ENCODE measurements at regions not wholly inside any gene's neighbourhood (a gene's known extent, or its start where the extent isn't known, plus 50 kb on each side); places are given as distances from the start of the nearest gene placed in this dataset.

- peak; percentile 71 to 95 for DNase-seq (ENCODE audit: low read depth in 2 of 2)
- no peak overlapping the region for H3K4me3 ChIP-seq (replicated peaks in 1 of 4; ENCODE audit: control extremely low read depth in 1 of 4, insufficient read depth in 1 of 4, low read depth in 3 of 4, low read length in 4 of 4)
- no peaks in the 10 kb centered on the region for H3K36me3 ChIP-seq (ENCODE audit: control insufficient read depth, insufficient read depth, low read length)
- H3K4me2 ChIP-seq (ENCODE audit: extremely low read depth, insufficient read depth, low read length): peak overlapping the region; percentile 40
- H4K20me1 ChIP-seq (ENCODE audit: control insufficient read depth, extremely low read depth, insufficient read depth, low read length): no peaks in the 10 kb centered on the region
- H3K9ac ChIP-seq (ENCODE audit: insufficient read depth, low read length): no peak overlapping the region
- TF ChIP-seq EZH2 (IDR thresholded peaks at IDR 0.05; ENCODE audit: low read length, missing control alignments) (no peak), CTCF (conservative IDR thresholded peaks at IDR 0.05 in 1 of 2, IDR thresholded peaks at IDR 0.05 in 1 of 2; ENCODE audit: low read depth in 1 of 2, low read length in 2 of 2) (no peak)
- no peaks in the 10 kb centered on the region for H3K79me2 ChIP-seq (ENCODE audit: control insufficient read depth, insufficient read depth, low read length)
- no peaks in the 10 kb centered on the region for H3K4me1 ChIP-seq (ENCODE audit: control insufficient read depth, extremely low read depth, insufficient read depth, low read length)
- no peaks in the 10 kb centered on the region for H3K27me3 ChIP-seq (ENCODE audit: control insufficient read depth, insufficient read depth, low read length)
- peak overlapping the region; percentile 8 for H2AFZ ChIP-seq (ENCODE audit: low read length)
- no peaks in the 10 kb centered on the region for H3K9me3 ChIP-seq (ENCODE audit: control insufficient read depth, insufficient read depth, low read depth, low read length)
- no peak overlapping the region for H3K27ac ChIP-seq (ENCODE audit: insufficient read depth, low read length)
Measured at GRCh38 chr7:85529201-85529600, 342.3 kb upstream of the SEMA3D start.

- DNase-seq (ENCODE audit: low read depth in 2 of 2): peak in 1 of 2 donors; percentile 70
- no peaks in the 10 kb centered on the region for H4K20me1 ChIP-seq (ENCODE audit: control insufficient read depth, extremely low read depth, insufficient read depth, low read length)
- TF ChIP-seq EZH2 (IDR thresholded peaks at IDR 0.05; ENCODE audit: low read length, missing control alignments) (no peak), CTCF (conservative IDR thresholded peaks at IDR 0.05 in 1 of 2, IDR thresholded peaks at IDR 0.05 in 1 of 2; ENCODE audit: low read depth in 1 of 2, low read length in 2 of 2) (no peak)
Measured at GRCh38 chr7:85528581-85528980, 341.7 kb upstream of the SEMA3D start.

GRCh38 chr7:85525676-85526075, 338.8 kb upstream of the SEMA3D start:
- Histone ChIP-seq H3K27ac (ENCODE audit: insufficient read depth, low read length) (no peak overlapping the region), H3K4me2 (ENCODE audit: extremely low read depth, insufficient read depth, low read length) (peak overlapping the region; percentile 37)

More at GRCh38 chr7:85528581-85528980, 341.7 kb upstream of the SEMA3D start:
- Histone ChIP-seq H3K4me2 (ENCODE audit: extremely low read depth, insufficient read depth, low read length) (no peak overlapping the region), H3K36me3 (ENCODE audit: control insufficient read depth, insufficient read depth, low read length) (no peaks in the 10 kb centered on the region), H2AFZ (ENCODE audit: low read length) (no peak overlapping the region), H3K4me1 (ENCODE audit: control insufficient read depth, extremely low read depth, insufficient read depth, low read length) (no peaks in the 10 kb centered on the region), H3K27me3 (ENCODE audit: control insufficient read depth, insufficient read depth, low read length) (no peaks in the 10 kb centered on the region), H3K4me3 (replicated peaks in 1 of 4; ENCODE audit: control extremely low read depth in 1 of 4, insufficient read depth in 1 of 4, low read depth in 3 of 4, low read length in 4 of 4) (no peak overlapping the region), H3K27ac (ENCODE audit: insufficient read depth, low read length) (no peak overlapping the region), H3K9me3 (ENCODE audit: control insufficient read depth, insufficient read depth, low read depth, low read length) (no peaks in the 10 kb centered on the region), H3K9ac (ENCODE audit: insufficient read depth, low read length) (no peak overlapping the region), H3K79me2 (ENCODE audit: control insufficient read depth, insufficient read depth, low read length) (no peaks in the 10 kb centered on the region)

More at GRCh38 chr7:85525676-85526075, 338.8 kb upstream of the SEMA3D start:
- TF ChIP-seq EZH2 (IDR thresholded peaks at IDR 0.05; ENCODE audit: low read length, missing control alignments) (no peak), CTCF (conservative IDR thresholded peaks at IDR 0.05 in 1 of 2, IDR thresholded peaks at IDR 0.05 in 1 of 2; ENCODE audit: low read depth in 1 of 2, low read length in 2 of 2) (no peak)
- Histone ChIP-seq H3K79me2 (ENCODE audit: control insufficient read depth, insufficient read depth, low read length) (no peaks in the 10 kb centered on the region), H3K36me3 (ENCODE audit: control insufficient read depth, insufficient read depth, low read length) (no peaks in the 10 kb centered on the region), H3K9me3 (ENCODE audit: control insufficient read depth, insufficient read depth, low read depth, low read length) (no peaks in the 10 kb centered on the region), H3K27me3 (ENCODE audit: control insufficient read depth, insufficient read depth, low read length) (no peaks in the 10 kb centered on the region), H4K20me1 (ENCODE audit: control insufficient read depth, extremely low read depth, insufficient read depth, low read length) (no peaks in the 10 kb centered on the region), H3K4me3 (replicated peaks in 1 of 4; ENCODE audit: control extremely low read depth in 1 of 4, insufficient read depth in 1 of 4, low read depth in 3 of 4, low read length in 4 of 4) (no peak overlapping the region), H3K4me1 (ENCODE audit: control insufficient read depth, extremely low read depth, insufficient read depth, low read length) (peaks cover 2% of the 10 kb centered on the region), H2AFZ (ENCODE audit: low read length) (no peak overlapping the region), H3K9ac (ENCODE audit: insufficient read depth, low read length) (no peak overlapping the region)
- peak in 1 of 2 donors; percentile 40 for DNase-seq (ENCODE audit: low read depth in 2 of 2)
